Esophagus squamous epithelium (tissue), 4 donors: ENCODE measurements at regions not wholly inside any gene's neighbourhood (a gene's known extent, or its start where the extent isn't known, plus 50 kb on each side); places are given as distances from the start of the nearest gene placed in this dataset.

Experiments
- POLR2A ChIP-seq, 4 donors: fragments of 450-650 bp; IDR thresholded peaks; one replicate each; pipeline ENCODE4 v1.6.1; 2017; ENCODE audit warnings: antibody characterized with exemption in 4 of 4, mild to moderate bottlenecking in 4 of 4, moderate library complexity in 3 of 4
- TF ChIP-seq, protein P1 (sequence below), 6 experiments: fragments of 450-650 bp in 4 of 6; fragments of 200-600 bp in 2 of 6; sonication (generic) in 2 of 6; IDR thresholded peaks; one replicate each; pipeline ENCODE4 v1.5.1; 2016 to 2019; ENCODE audit warnings: antibody characterized with exemption in 6 of 6, mild to moderate bottlenecking in 4 of 6, moderate library complexity in 4 of 6

DNA sequence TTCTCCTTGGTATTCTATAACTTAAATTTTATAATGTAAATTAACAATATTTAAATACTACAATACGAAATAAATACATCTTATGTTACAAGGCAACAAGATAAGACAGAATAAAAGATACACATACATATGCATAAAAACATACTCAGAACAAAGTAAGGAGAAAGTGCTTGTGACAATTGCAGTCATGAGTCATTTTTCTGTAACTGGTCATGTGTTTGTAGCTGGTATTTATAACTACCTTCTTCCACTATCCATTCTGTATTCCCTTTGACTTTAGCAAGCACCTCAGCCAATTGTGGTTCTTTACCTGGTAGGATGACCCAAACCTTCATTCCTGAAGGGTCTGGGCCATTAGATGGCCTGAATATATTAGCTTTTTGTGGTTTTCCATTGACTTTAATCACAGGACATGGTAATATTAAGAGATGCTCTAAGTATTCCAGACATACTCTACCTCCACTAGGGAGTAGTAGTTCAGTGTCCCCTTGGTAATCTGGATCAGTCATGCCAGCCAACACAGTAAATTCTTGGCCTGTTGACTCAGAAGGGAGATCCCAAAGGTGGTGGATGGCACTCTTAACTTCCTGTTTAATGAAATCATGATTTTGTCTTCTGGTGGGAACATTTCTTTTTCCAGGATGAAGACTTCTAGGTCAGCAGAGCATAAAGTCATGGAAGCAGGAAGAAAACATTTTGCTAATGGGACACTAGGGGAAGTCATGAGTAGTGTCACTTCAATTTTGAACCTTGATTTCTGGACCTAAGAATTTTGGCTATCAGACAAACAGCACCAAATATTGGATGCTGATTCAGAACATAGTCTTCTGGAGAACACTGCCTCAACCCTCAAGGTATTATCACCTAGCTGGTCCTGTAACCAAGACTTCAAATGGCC is 733.7 kb upstream of the IGFBP3 start:
- TF ChIP-seq, protein P1, sequence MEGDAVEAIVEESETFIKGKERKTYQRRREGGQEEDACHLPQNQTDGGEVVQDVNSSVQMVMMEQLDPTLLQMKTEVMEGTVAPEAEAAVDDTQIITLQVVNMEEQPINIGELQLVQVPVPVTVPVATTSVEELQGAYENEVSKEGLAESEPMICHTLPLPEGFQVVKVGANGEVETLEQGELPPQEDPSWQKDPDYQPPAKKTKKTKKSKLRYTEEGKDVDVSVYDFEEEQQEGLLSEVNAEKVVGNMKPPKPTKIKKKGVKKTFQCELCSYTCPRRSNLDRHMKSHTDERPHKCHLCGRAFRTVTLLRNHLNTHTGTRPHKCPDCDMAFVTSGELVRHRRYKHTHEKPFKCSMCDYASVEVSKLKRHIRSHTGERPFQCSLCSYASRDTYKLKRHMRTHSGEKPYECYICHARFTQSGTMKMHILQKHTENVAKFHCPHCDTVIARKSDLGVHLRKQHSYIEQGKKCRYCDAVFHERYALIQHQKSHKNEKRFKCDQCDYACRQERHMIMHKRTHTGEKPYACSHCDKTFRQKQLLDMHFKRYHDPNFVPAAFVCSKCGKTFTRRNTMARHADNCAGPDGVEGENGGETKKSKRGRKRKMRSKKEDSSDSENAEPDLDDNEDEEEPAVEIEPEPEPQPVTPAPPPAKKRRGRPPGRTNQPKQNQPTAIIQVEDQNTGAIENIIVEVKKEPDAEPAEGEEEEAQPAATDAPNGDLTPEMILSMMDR (IDR thresholded peaks at IDR 0.05) = peak in 1 of 6 experiments; percentile 35
- TF ChIP-seq POLR2A (IDR thresholded peaks at IDR 0.05) = no peak
